Retinal pigment epithelial cell (primary cell): ENCODE measurements at regions not wholly inside any gene's neighbourhood (a gene's known extent, or its start where the extent isn't known, plus 50 kb on each side); places are given as distances from the start of the nearest gene placed in this dataset.

Experiments used
- DNase-seq: peaks from one replicate; pipeline ENCODE4 v3.0.0-alpha.2; 2010; ENCODE audit warnings: low read depth
- H3K4me3 ChIP-seq: 2 replicates; pipeline ENCODE4 v1.5.1; 2011; ENCODE audit warnings: mild to moderate bottlenecking, low read length, control low read depth, moderate library complexity
- TF ChIP-seq, protein P1 (sequence below): conservative IDR thresholded peaks from 2 replicates; pipeline ENCODE4 v1.5.1; 2011; ENCODE audit warnings: low read depth, low read length, control low read depth, inconsistent platforms

DNA sequence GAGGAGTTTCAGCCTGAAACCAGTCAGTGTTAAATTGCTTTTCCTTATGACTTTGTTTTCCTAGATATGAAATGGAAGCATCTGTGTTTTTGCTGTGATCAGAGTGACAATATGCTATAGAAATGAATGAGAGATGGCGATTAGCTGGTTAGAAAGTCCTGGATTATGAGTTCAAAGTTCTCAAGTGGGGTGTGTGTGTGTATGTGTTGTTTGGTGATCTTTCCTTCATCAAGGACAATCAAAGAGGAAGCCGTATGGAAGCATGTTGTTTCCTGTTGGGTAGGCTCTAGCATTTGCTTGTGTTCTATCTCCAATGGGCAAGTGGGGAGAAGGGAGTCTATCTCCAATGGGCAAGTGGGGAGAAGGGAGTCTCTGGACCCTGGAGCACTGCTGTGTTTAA is 64.0 kb upstream of the STX18 start:
- no peak overlapping the region for H3K4me3 ChIP-seq
- no peak for DNase-seq
- TF ChIP-seq, protein P1, sequence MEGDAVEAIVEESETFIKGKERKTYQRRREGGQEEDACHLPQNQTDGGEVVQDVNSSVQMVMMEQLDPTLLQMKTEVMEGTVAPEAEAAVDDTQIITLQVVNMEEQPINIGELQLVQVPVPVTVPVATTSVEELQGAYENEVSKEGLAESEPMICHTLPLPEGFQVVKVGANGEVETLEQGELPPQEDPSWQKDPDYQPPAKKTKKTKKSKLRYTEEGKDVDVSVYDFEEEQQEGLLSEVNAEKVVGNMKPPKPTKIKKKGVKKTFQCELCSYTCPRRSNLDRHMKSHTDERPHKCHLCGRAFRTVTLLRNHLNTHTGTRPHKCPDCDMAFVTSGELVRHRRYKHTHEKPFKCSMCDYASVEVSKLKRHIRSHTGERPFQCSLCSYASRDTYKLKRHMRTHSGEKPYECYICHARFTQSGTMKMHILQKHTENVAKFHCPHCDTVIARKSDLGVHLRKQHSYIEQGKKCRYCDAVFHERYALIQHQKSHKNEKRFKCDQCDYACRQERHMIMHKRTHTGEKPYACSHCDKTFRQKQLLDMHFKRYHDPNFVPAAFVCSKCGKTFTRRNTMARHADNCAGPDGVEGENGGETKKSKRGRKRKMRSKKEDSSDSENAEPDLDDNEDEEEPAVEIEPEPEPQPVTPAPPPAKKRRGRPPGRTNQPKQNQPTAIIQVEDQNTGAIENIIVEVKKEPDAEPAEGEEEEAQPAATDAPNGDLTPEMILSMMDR, result no peak

DNA sequence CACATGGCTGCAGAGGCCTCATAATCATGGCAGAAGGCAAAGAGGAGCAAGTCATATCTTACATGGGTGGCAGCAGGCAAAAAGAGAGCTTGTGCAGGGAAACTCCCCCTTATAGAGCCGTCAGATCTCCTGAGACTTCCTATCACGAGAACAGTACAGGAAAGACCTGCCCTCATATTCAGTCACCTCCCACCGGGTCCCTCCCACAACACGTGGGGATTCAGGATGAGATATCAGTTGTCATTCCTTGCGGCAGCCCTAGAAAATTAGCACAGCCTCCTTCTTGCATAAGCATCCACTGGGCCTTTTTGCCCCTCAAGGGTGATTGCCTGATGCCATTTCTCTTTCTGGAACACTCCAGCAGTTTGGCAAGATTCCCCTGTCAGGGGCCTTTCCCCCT is 61.7 kb upstream of the STX18 start:
- TF ChIP-seq, protein P1, result no peak

DNA sequence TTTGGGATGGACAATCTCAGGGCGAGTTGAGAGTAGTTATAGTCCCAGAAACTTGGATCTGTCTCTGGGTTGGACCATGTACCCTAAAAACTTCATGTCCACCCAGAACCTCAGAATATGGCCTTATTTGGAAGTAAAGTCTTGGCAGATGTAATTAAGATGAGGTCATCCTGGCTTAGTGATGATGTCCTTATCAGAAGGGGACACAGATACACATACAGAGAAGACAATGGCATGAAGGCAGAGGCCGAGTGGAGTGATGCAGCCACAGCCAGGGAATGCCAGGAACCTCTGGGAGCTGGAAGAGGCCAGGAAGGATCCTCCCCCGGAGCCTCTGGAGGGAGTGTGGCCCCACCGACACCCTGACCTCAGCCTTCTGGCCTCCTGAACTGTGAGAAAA is 61.2 kb upstream of the STX18 start:
- TF ChIP-seq, protein P1, result no peak
- H3K4me3 ChIP-seq, result no peak overlapping the region
- DNase-seq, result no peak

More for the DNA sequence above, 61.7 kb upstream of the STX18 start:
- no peak for DNase-seq
- H3K4me3 ChIP-seq, result no peak overlapping the region

DNA sequence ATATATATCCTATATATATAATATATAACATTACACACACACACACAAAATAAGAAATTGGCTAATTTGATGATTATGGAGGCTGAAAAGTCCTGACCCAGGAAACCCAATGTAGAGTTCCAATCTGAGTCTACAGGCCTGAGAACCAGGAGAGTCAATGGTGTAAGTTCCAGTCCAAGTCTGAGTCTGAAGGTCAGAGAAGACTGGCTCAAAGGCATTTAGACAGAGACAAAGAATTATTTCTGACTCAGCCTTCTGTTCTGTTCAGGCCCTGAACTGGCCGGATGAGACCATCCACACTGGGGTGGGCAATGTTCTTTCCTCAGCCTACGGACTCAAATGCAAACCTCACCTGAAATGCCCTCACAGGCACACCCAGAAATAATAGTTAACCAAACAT is 60.6 kb upstream of the STX18 start:
- TF ChIP-seq, protein P1, result no peak
- H3K4me3 ChIP-seq, result no peak overlapping the region
- DNase-seq, result no peak

DNA sequence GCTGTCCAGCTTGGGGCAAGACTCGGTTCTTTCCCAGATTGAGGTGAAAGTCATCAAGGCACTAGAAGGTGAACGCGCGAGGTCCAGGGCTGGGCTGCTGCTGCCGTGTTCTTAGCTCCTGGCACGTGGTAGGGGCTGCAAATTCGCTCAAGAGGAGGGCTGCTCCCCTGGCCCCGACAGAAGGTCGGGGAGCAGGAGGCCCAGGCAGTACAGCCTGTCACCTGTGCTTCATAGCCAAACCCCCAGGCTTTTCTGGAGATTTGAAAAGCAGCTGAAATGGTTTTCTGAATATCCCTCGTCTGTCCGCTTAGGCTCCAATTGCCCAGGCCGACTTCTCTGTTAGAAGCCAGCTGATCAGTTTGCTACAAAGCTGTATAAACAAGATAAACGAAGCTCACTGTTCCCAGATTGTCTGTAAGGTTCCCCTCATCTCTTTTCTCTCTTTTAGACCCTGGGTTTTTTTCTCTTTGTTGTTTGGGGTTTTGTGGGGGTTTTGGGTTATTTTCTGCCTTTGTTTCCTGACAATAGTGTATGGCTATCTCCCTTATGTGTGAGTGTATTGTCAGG is 60.0 kb upstream of the STX18 start:
- TF ChIP-seq, protein P1, result no peak
- H3K4me3 ChIP-seq, result no peak overlapping the region
- no peak for DNase-seq

DNA sequence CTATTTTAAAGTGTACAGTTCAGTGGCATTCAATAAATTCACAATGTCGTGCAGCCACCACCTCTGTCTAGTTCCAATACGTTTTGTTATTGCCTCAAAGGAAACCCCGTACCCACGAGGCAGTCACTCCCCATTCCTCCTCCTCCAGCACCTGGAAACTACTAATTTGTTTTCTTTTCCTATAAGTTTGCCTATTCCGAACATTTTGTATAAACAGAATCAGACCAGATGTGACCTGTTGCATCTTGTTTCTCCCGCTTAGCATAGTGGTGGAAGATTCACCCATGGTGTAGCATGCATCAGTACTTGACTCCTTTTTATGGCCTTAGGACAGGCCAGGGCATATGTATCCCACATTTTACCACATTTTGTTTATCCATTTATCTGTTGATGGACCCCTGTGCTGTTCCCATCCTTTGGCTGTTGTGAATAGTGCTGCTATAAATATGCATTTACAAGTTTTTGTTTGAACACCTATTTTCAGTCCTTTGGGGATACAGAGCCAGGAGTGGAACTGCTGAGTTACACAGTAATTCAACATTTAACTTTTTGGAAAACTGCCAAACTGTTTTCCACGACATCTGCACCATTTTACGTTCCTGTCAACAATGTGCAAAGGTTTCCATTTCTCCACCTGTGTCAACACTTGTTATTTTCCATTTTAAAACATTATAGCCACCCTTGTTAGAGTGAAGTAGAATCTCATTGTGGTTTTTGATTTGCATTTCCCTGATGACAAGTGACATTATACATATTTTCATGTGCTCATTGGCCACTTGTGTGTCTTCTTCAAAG is 57.8 kb upstream of the STX18 start:
- no peak for DNase-seq
- TF ChIP-seq, protein P1, result no peak
- no peak overlapping the region for H3K4me3 ChIP-seq
